Smooth muscle cell (in vitro differentiated cells): ENCODE measurements at regions not wholly inside any gene's neighbourhood (a gene's known extent, or its start where the extent isn't known, plus 50 kb on each side); places are given as distances from the start of the nearest gene placed in this dataset.

ENCODE experiments used
- DNase-seq: peaks from one replicate; lab custom pipeline; 2025; ENCODE audit not compliant: unreplicated experiment; lab: John Stamatoyannopoulos, UW
- H2AFZ ChIP-seq: fragments of 200-600 bp; sonication (generic); 2 replicates; pipeline ENCODE4 v1.6.0; 2016; ENCODE audit warnings: antibody characterized with exemption, low read depth, mild to moderate bottlenecking
- H3F3A ChIP-seq: fragments of 200-600 bp; sonication (generic); 2 replicates; pipeline ENCODE4 v1.6.0; 2017; ENCODE audit warnings: antibody characterized with exemption, low read depth
- H3K27ac ChIP-seq: fragments of 200-600 bp; sonication (generic); 2 replicates; pipeline ENCODE4 v1.5.1; 2016; ENCODE audit warnings: low read depth, mild to moderate bottlenecking
- H3K27me3 ChIP-seq: fragments of 200-600 bp; sonication (generic); 2 replicates; pipeline ENCODE4 v1.6.1; 2016; ENCODE audit warnings: low read depth, mild to moderate bottlenecking
- H3K36me3 ChIP-seq: fragments of 200-600 bp; sonication (generic); 2 replicates; pipeline ENCODE4 v1.5.1; 2016; ENCODE audit warnings: low read depth
- H3K4me1 ChIP-seq: fragments of 200-600 bp; sonication (generic); 2 replicates; pipeline ENCODE4 v1.5.1; 2016; ENCODE audit warnings: low read depth
- H3K4me2 ChIP-seq: fragments of 200-600 bp; sonication (generic); 2 replicates; pipeline ENCODE4 v1.6.0; 2016; ENCODE audit warnings: mild to moderate bottlenecking
- H3K4me3 ChIP-seq: fragments of 200-600 bp; sonication (generic); 2 replicates; pipeline ENCODE4 v1.5.1; 2016; ENCODE audit warnings: mild to moderate bottlenecking
- H3K79me2 ChIP-seq: fragments of 200-600 bp; sonication (generic); 2 replicates; pipeline ENCODE4 v1.6.0; 2016; ENCODE audit warnings: low read depth, mild to moderate bottlenecking
- H3K9ac ChIP-seq: fragments of 200-600 bp; sonication (generic); 2 replicates; pipeline ENCODE4 v1.6.0; 2016; ENCODE audit warnings: low read depth
- H3K9me3 ChIP-seq: fragments of 200-600 bp; sonication (generic); replicated peaks from 2 replicates; pipeline ENCODE4 v1.5.1; 2016; ENCODE audit warnings: low read depth
- H4K20me1 ChIP-seq: fragments of 200-600 bp; sonication (generic); 2 replicates; pipeline ENCODE4 v1.6.0; 2016; ENCODE audit warnings: low read depth
- whole genome bisulfite sequencing: methylation state at CpG from one replicate; pipeline ENCODE4 v1.1.7; 2016; ENCODE audit warnings: low lambda C conversion rate; 5-methylcytosine and 5-hydroxymethylcytosine counted together
- TF ChIP-seq, protein P1 (sequence below): fragments of 200-600 bp; sonication (generic); IDR thresholded peaks from 2 replicates; pipeline ENCODE4 v1.5.1; 2017; ENCODE audit warnings: borderline replicate concordance, mild to moderate bottlenecking, antibody characterized with exemption; ENCODE audit not compliant: insufficient read depth, poor library complexity, severe bottlenecking

DNA sequence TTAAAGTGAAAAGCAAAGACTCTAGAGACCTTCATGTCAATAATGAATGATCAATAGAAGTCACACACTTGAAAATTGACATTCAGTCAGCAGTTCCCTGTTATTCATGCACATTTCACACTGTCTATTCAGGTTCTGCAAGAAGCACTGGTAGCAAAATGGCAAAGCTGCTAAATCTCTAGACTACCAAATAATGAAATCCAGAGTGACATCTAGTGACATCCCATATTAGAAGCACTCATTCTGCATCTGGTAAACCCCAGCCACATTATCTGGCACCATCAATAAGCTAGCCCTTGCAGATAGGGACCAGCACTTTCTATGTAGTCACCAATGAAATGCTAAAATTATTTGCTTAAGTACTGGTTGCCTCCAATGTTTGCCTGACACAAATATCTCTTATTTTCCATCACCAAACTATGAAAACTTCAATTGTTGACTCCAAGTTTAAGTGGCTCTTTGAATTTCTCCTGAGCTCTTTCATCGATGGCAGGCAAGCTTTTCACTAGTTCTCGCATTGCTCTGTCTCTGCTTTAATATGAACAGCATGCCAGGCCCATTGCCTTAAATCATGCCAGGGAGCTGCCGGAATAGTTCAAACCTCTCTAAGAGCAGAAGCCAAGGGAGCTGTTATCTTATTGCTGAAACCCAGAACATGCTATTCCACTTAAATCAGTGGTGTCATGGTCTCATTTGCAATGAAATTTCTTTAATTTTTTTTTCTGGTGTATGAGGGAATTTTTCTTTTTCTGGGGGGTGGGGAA, 409.9 kb downstream of the MZT1 start:
- WGBS: 81% methylated on average over 3 of the region's 3 CpGs
- H3K4me3 ChIP-seq: no peak overlapping the region
- no peaks in the 10 kb centered on the region for H3K4me1 ChIP-seq
- H3K27ac ChIP-seq: no peak overlapping the region
- DNase-seq: no peak
- no peak overlapping the region for H3K4me2 ChIP-seq
- H3K9me3 ChIP-seq: no peaks in the 10 kb centered on the region
- no peak overlapping the region for H3K9ac ChIP-seq
- H3K36me3 ChIP-seq: no peaks in the 10 kb centered on the region
- H3K79me2 ChIP-seq: no peaks in the 10 kb centered on the region
- H3K27me3 ChIP-seq: no peaks in the 10 kb centered on the region
- no peaks in the 10 kb centered on the region for H3F3A ChIP-seq
- no peak overlapping the region for H2AFZ ChIP-seq
- no peaks in the 10 kb centered on the region for H4K20me1 ChIP-seq
- TF ChIP-seq, protein P1, sequence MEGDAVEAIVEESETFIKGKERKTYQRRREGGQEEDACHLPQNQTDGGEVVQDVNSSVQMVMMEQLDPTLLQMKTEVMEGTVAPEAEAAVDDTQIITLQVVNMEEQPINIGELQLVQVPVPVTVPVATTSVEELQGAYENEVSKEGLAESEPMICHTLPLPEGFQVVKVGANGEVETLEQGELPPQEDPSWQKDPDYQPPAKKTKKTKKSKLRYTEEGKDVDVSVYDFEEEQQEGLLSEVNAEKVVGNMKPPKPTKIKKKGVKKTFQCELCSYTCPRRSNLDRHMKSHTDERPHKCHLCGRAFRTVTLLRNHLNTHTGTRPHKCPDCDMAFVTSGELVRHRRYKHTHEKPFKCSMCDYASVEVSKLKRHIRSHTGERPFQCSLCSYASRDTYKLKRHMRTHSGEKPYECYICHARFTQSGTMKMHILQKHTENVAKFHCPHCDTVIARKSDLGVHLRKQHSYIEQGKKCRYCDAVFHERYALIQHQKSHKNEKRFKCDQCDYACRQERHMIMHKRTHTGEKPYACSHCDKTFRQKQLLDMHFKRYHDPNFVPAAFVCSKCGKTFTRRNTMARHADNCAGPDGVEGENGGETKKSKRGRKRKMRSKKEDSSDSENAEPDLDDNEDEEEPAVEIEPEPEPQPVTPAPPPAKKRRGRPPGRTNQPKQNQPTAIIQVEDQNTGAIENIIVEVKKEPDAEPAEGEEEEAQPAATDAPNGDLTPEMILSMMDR: no peak

DNA sequence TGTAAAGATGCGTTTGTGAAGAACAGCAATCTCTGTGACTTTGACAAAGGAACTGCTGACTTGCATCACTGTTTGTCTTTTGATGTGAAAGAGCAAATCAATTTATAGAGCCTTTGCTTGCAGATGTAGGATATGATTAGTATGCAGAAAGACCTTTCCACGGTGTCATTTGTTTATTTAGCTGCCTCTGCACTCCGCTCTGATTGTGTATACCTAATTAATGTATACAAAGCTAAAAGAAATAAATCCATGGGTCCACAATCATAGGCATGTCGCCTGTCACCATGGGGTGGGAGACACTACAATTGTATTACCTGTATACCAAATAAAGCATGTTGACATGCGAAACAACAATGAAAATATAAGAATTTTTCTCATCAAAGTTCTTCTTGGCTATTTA, 410.7 kb downstream of the MZT1 start:
- Histone ChIP-seq H3K4me1 (no peaks in the 10 kb centered on the region), H4K20me1 (no peaks in the 10 kb centered on the region), H3K27me3 (no peaks in the 10 kb centered on the region), H2AFZ (no peak overlapping the region), H3K36me3 (no peaks in the 10 kb centered on the region), H3K4me3 (no peak overlapping the region), H3K9ac (no peak overlapping the region), H3K4me2 (no peak overlapping the region), H3K9me3 (no peaks in the 10 kb centered on the region), H3F3A (no peaks in the 10 kb centered on the region), H3K27ac (no peak overlapping the region), H3K79me2 (no peaks in the 10 kb centered on the region)
- TF ChIP-seq, protein P1: no peak
- 94% methylated on average over 5 of the region's 5 CpGs for WGBS
- DNase-seq: no peak

DNA sequence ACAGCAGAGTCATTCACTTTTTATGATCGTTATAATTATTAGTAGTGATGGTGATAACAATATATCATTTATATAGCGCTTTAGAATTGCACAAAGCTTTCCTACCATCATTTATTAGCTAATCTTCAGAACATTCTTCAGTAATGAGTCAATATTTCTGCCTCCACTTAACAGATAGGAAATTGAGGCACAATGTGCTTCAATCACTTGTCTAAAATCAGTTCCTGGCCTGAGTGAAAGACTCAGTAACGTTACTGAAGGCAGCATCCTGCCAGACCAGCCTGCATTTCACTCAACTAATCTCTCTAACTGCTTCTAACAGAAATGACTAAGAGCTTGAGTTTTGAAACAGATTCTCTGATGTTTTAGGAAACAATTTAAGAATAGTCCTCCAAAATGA, 412.1 kb downstream of the MZT1 start:
- Histone ChIP-seq H2AFZ (no peak overlapping the region), H3K36me3 (no peaks in the 10 kb centered on the region), H4K20me1 (no peaks in the 10 kb centered on the region), H3K4me3 (no peak overlapping the region), H3K4me1 (no peaks in the 10 kb centered on the region), H3K4me2 (no peak overlapping the region), H3K79me2 (no peaks in the 10 kb centered on the region), H3K9ac (no peak overlapping the region), H3F3A (no peaks in the 10 kb centered on the region), H3K27ac (no peak overlapping the region), H3K9me3 (no peaks in the 10 kb centered on the region), H3K27me3 (no peaks in the 10 kb centered on the region)
- no peak for DNase-seq
- TF ChIP-seq, protein P1: no peak
- 73% methylated on average over 3 of the region's 3 CpGs for WGBS

DNA sequence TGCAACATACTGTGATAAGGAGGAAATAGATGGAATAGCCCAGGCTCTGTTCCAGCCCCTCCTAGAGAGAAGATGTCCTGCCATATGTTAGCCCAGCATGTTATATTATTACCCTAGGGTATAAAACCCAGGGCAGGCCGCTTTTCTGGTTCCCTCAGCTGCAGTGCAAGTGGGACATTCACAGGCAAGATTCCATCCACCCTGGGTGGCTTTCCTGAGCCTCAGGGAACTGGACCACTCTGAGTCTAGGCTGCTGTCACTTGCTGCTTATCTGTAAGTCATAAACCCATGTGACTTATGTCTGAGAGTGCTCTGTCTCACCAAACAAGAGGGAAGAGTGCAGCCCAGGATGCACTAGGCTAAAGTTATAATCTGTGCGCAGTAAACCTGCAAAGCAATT, 413.2 kb downstream of the MZT1 start:
- H3F3A ChIP-seq: no peaks in the 10 kb centered on the region
- H3K4me1 ChIP-seq: no peaks in the 10 kb centered on the region
- H3K9ac ChIP-seq: no peak overlapping the region
- no peak overlapping the region for H3K4me3 ChIP-seq
- no peaks in the 10 kb centered on the region for H3K79me2 ChIP-seq
- no peak overlapping the region for H3K27ac ChIP-seq
- TF ChIP-seq, protein P1: no peak
- no peaks in the 10 kb centered on the region for H3K9me3 ChIP-seq
- H3K27me3 ChIP-seq: no peaks in the 10 kb centered on the region
- no peaks in the 10 kb centered on the region for H4K20me1 ChIP-seq
- H3K36me3 ChIP-seq: no peaks in the 10 kb centered on the region
- no peak overlapping the region for H2AFZ ChIP-seq
- H3K4me2 ChIP-seq: no peak overlapping the region
- 87% methylated on average over 2 of the region's 2 CpGs for WGBS
- no peak for DNase-seq
